ENCODE measurements at regions not wholly inside any gene's neighbourhood (a gene's known extent, or its start where the extent isn't known, plus 50 kb on each side); places are given as distances from the start of the nearest gene placed in this dataset.

DNA sequence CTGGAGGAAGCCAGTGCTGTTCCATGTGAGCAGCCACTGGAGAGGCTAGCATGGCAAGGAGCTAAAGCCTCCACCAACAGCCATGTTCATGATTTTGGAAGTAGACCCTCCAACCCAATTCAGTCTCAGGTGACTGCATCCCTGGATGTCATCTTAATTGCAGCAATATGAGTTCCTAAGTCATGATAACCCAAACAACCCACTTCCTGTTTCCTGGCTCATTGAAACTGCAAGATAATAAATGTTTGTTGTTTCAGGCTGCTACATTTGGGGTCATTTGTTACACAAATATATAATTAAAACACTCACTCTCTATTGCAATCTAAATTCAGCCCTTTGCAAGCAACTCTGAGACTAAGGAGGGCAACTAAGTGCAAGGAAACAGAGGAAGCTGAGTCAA is 62.4 kb upstream of the SLC24A5 start:
- no peak for DNase-seq

GRCh38 chr15:48059791-48060190 is 61.0 kb upstream of the SLC24A5 start:
- DNase-seq = peak; percentile 77

GRCh38 chr15:48060396-48060795 is 60.4 kb upstream of the SLC24A5 start:
- no peak for DNase-seq

- DNase-seq = no peak
Measured at GRCh38 chr15:48061605-48062004, 59.2 kb upstream of the SLC24A5 start.

DNA sequence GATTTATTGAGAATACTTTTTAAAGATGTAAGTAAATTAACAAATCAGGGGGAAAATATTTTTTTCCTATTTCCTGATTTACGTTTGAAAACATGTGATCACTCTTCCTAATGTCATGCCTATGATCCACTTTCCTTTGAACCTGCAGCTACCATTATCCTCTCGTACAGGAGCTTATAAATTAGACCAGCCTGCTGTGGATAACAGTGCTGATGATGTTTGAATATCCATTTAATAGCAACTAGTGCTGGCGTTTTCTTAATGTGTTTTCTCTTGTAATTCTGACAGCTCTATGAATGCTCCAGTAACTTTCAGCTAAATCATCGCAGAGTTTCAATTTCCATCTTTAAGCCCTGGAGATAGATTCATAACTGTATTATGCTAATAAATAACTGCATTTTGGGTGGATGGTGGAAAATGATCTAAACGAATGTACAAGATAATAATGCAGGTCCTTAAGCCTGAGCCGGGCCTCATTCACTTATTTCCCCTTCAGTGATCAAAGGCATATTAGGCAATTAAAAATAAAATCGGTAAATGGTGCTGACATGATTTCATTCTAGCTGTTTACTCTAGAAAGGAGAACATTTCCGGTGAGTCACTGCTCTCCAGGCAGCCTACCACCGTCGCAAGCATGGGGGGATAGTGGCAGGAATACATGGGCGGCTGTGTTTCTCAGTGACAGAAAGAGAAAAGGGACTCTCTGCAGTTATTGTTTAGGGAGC is 58.5 kb upstream of the SLC24A5 start:
- no peak for DNase-seq

- no peak for DNase-seq
Measured at GRCh38 chr15:48063411-48063985, 57.3 kb upstream of the SLC24A5 start.

- no peak for DNase-seq
Measured at GRCh38 chr15:48064421-48064820, 56.4 kb upstream of the SLC24A5 start.

DNA sequence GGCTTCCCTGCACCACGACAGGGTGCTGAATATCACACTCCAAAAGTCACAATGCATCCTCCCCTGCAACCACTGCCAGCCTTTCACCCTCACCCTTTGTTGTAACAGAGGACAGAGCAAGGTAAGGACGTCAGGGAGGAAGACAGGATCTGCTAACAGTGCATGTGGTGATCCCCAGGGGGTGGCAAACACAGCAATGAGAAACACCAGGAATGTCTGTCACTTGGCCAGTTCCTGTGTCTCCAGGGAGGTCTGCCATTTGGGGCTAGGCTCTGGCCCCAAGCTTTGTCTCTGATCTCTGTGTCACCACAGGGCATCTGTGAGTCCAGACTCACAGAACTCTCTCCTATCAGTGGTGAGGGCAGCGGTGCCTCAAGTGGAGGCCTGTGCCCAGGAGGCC is 54.3 kb upstream of the SLC24A5 start:
- DNase-seq = no peak

Data from right hindlimb (tissue), 1 donor.